PC-9 (cell line): ENCODE measurements at regions not wholly inside any gene's neighbourhood (a gene's known extent, or its start where the extent isn't known, plus 50 kb on each side); places are given as distances from the start of the nearest gene placed in this dataset.

ENCODE experiments used
- BruUV-seq: library from RNA; stranded (reverse); fragments of 400-500 nt; replicated peaks from 2 replicates; lab custom pipeline; 2021; lab: Mats Ljungman, UMichigan
- CTCF ChIA-PET: fragments of 300-600 bp; sonication (Branson Sonifier 250); formaldehyde crosslinking; loops from one replicate; lab custom pipeline; 2022; ENCODE audit warnings: antibody characterized with exemption; lab: Charles Lee
- POLR2A ChIA-PET: fragments of 300-600 bp; sonication (Branson Sonifier 250); formaldehyde crosslinking; loops from one replicate; lab custom pipeline; 2022; ENCODE audit warnings: antibody characterized with exemption; ENCODE audit not compliant: unreplicated experiment; lab: Charles Lee
- DNase-seq, 2 experiments: peaks; one replicate each; pipeline versions ENCODE4 v3.0.0 to v3.0.0-alpha.2; 2015 to 2022; ENCODE audit warnings: mixed read lengths in 1 of 2
- H2AFZ ChIP-seq: fragments of 200-600 bp; sonication (generic); 2 replicates; pipeline ENCODE4 v1.8.1; 2017; ENCODE audit warnings: antibody characterized with exemption
- H3F3A ChIP-seq: fragments of 200-600 bp; sonication (generic); 2 replicates; pipeline ENCODE4 v1.8.1; 2017; ENCODE audit warnings: antibody characterized with exemption, mild to moderate bottlenecking, low read depth; ENCODE audit not compliant: insufficient read depth
- H3K27ac ChIP-seq: fragments of 200-600 bp; sonication (generic); 2 replicates; pipeline ENCODE4 v1.6.1; 2016; ENCODE audit warnings: mixed run types
- H3K27me3 ChIP-seq: fragments of 200-600 bp; sonication (generic); 2 replicates; pipeline ENCODE4 v1.6.1; 2016; ENCODE audit warnings: low read depth, mixed run types; ENCODE audit not compliant: insufficient read depth
- H3K36me3 ChIP-seq: fragments of 200-600 bp; sonication (generic); 2 replicates; pipeline ENCODE4 v1.6.1; 2016; ENCODE audit warnings: low read depth, mixed run types
- H3K4me1 ChIP-seq: fragments of 200-600 bp; sonication (generic); replicated peaks from 2 replicates; pipeline ENCODE4 v1.6.1; 2016; ENCODE audit warnings: mixed run types; ENCODE audit not compliant: insufficient read depth
- H3K4me2 ChIP-seq: fragments of 200-600 bp; sonication (generic); 2 replicates; pipeline ENCODE4 v1.6.1; 2017; ENCODE audit warnings: mixed run types
- H3K4me3 ChIP-seq: fragments of 200-600 bp; sonication (generic); 2 replicates; pipeline ENCODE4 v1.6.1; 2016; ENCODE audit warnings: mixed run types
- H3K79me2 ChIP-seq: fragments of 200-600 bp; sonication (generic); 2 replicates; pipeline ENCODE4 v1.6.1; 2017; ENCODE audit warnings: low read depth, mixed run types
- H3K9me2 ChIP-seq: fragments of 200-600 bp; sonication (generic); 2 replicates; pipeline ENCODE4 v1.8.1; 2017; ENCODE audit warnings: mild to moderate bottlenecking; ENCODE audit not compliant: insufficient read depth
- H3K9me3 ChIP-seq: fragments of 200-600 bp; sonication (generic); 2 replicates; pipeline ENCODE4 v1.8.1; 2016; ENCODE audit warnings: low read depth; ENCODE audit not compliant: insufficient read depth
- H4K20me1 ChIP-seq: fragments of 200-600 bp; sonication (generic); 2 replicates; pipeline ENCODE4 v1.8.1; 2017; ENCODE audit not compliant: insufficient read depth
- EZH2 ChIP-seq: fragments of 200-600 bp; sonication (generic); IDR thresholded peaks from 2 replicates; pipeline ENCODE4 v1.8.0; 2017; ENCODE audit warnings: antibody characterized with exemption, low read depth
- intact Hi-C: fragments of 100-400 bp; cut with micrococcal nuclease; formaldehyde crosslinking; loops from one replicate; pipeline ENCODE4 v1.10.0; 2022; ENCODE audit not compliant: unreplicated experiment
- TF ChIP-seq, protein P1 (sequence below): fragments of 200-600 bp; sonication (generic); conservative IDR thresholded peaks from 2 replicates; pipeline ENCODE4 v1.6.1; 2017; ENCODE audit warnings: mixed run types, antibody characterized with exemption, mild to moderate bottlenecking, moderate library complexity

DNA sequence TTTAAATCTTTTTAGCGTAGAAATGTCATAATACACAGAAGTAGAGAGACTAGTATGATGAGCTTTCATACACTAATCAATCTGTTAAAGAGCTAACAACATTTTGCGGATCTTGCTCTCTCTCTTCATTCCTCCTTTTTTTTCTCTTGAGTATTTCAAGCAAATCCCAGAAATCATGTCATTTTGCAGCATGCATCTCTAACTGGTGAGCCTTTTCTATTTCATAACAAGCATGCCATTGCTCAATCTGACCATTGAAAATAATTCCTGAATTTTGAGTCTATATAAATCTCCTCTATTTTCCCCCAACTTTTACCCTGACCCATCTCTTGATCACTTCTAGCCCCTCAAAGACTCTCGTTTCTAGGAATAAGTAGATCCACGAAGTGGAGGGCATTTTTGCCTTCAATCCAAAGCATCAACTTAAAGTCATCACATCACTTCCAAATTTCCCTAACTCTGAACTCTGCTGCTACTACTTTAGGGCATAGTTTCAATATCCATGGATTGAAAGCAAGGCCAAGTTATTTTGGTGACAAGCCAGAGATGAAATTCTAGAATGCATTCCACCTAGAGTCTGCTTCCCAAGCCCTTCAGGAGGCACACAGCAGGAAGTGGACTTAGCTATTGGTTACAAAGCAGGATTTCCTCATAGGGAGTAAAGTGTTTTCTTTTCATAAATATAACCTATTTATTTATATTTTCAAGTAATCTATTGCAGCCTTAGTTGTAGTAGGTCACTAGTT, 253.5 kb upstream of the ZPLD1 start:
- H3K9me3 ChIP-seq = no peaks in the 10 kb centered on the region
- no peaks in the 10 kb centered on the region for H3K36me3 ChIP-seq
- TF ChIP-seq, protein P1, sequence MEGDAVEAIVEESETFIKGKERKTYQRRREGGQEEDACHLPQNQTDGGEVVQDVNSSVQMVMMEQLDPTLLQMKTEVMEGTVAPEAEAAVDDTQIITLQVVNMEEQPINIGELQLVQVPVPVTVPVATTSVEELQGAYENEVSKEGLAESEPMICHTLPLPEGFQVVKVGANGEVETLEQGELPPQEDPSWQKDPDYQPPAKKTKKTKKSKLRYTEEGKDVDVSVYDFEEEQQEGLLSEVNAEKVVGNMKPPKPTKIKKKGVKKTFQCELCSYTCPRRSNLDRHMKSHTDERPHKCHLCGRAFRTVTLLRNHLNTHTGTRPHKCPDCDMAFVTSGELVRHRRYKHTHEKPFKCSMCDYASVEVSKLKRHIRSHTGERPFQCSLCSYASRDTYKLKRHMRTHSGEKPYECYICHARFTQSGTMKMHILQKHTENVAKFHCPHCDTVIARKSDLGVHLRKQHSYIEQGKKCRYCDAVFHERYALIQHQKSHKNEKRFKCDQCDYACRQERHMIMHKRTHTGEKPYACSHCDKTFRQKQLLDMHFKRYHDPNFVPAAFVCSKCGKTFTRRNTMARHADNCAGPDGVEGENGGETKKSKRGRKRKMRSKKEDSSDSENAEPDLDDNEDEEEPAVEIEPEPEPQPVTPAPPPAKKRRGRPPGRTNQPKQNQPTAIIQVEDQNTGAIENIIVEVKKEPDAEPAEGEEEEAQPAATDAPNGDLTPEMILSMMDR = no peak
- TF ChIP-seq EZH2 = no peak
- H3K27me3 ChIP-seq = no peaks in the 10 kb centered on the region
- H3K79me2 ChIP-seq = no peaks in the 10 kb centered on the region
- CTCF ChIA-PET = no interaction called here
- H3K4me3 ChIP-seq = no peak overlapping the region
- H3K4me2 ChIP-seq = no peak overlapping the region
- no peak overlapping the region for H2AFZ ChIP-seq
- no peaks in the 10 kb centered on the region for H4K20me1 ChIP-seq
- H3F3A ChIP-seq = no peaks in the 10 kb centered on the region
- intact Hi-C loops = loop anchor here (1.0 to 5.0 kb wide), 2 partner anchors 14 to 199 kb away; no protein-coding TSS in a partner anchor
- H3K9me2 ChIP-seq = no peaks in the 10 kb centered on the region
- 0 out of 2 replicates have a peak overlapping the region, but pooled peaks have one; percentile 8 for H3K27ac ChIP-seq
- peaks cover 18% of the 10 kb centered on the region for H3K4me1 ChIP-seq
- peak; percentile 26 to 69 for DNase-seq
- BruUV-seq = no TSS peak
- POLR2A ChIA-PET = interaction anchor here (0.5 to 0.9 kb wide), 4 partner anchors 18 to 533 kb away, joined by 3 to 12 read pairs (median 6); no protein-coding TSS in a partner anchor

DNA sequence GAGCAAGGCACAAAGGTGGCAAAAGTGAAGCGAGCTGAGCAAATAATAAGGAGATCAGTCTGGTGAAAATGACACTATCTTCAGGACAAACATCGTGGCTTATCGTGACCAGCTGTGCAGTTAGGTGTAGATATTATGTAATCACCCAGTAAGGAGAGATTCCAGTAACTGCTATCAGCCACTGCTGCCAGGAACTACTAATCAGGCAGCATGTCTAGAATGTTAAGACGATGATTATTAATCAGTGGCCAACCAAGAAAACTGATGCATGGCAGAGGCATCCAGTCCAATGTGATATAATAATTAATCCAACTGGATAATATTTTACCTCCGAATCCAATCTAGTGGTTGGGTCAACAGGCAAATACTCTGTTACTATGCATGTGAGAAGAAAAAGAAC, 252.7 kb upstream of the ZPLD1 start:
- H3K36me3 ChIP-seq = no peaks in the 10 kb centered on the region
- H3K79me2 ChIP-seq = no peaks in the 10 kb centered on the region
- intact Hi-C loops = loop anchor here (5.0 kb wide), 1 partner anchor 200 kb away; no protein-coding TSS in a partner anchor
- no peaks in the 10 kb centered on the region for H3K27me3 ChIP-seq
- ChIA-PET CTCF (no interaction called here), POLR2A (interaction anchor here (0.8 to 0.9 kb wide), 2 partner anchors 19 to 355 kb away, joined by 3 to 6 read pairs; no protein-coding TSS in a partner anchor)
- no peak overlapping the region for H3K4me2 ChIP-seq
- H3K9me3 ChIP-seq = no peaks in the 10 kb centered on the region
- BruUV-seq = no TSS peak
- H4K20me1 ChIP-seq = no peaks in the 10 kb centered on the region
- TF ChIP-seq EZH2 = no peak
- TF ChIP-seq, protein P1 = no peak
- no peaks in the 10 kb centered on the region for H3F3A ChIP-seq
- 0 out of 2 replicates have a peak overlapping the region, but pooled peaks have one; percentile 8 for H3K27ac ChIP-seq
- no peak overlapping the region for H3K4me3 ChIP-seq
- no peak overlapping the region for H2AFZ ChIP-seq
- H3K4me1 ChIP-seq = peaks cover 18% of the 10 kb centered on the region
- no peaks in the 10 kb centered on the region for H3K9me2 ChIP-seq
- no peak for DNase-seq

DNA sequence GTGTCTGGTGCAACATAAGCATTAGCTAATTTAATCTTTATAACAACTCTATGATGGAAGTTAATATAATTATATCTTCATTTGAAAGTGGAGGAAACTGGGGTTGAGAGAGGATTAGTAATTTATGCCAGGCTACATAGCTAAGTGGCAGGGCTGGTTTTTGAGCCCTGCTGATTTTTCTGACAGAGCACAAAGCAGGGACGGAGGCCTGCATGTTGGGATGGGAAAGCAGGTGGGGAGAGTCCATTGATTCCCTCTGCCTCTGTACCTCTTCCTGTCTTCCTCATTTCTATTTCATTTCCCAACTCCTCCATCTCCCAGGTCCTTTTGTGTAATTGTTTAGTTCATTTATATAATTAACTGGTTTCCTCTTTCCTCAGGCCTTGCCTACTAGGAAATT, 251.6 kb upstream of the ZPLD1 start:
- Histone ChIP-seq H3K4me2 (no peak overlapping the region), H3K27me3 (no peaks in the 10 kb centered on the region), H2AFZ (no peak overlapping the region), H3K9me2 (no peaks in the 10 kb centered on the region), H3F3A (no peaks in the 10 kb centered on the region), H3K4me3 (no peak overlapping the region), H3K36me3 (no peaks in the 10 kb centered on the region), H3K27ac (no peak overlapping the region), H3K9me3 (no peaks in the 10 kb centered on the region), H4K20me1 (no peaks in the 10 kb centered on the region), H3K4me1 (peaks cover 18% of the 10 kb centered on the region), H3K79me2 (no peaks in the 10 kb centered on the region)
- ChIA-PET POLR2A (interaction anchor here (0.6 kb wide), 1 partner anchor 459 kb away, joined by 3 read pairs; the partner anchor contains the start of gene CEP97), CTCF (no interaction called here)
- no TSS peak for BruUV-seq
- no peak for TF ChIP-seq EZH2
- TF ChIP-seq, protein P1 = no peak
- intact Hi-C loops = loop anchor here (5.0 kb wide), 1 partner anchor 201 kb away; no protein-coding TSS in a partner anchor
- no peak for DNase-seq
